ENCODE measurements at regions not wholly inside any gene's neighbourhood (a gene's known extent, or its start where the extent isn't known, plus 50 kb on each side); places are given as distances from the start of the nearest gene placed in this dataset.

DNA sequence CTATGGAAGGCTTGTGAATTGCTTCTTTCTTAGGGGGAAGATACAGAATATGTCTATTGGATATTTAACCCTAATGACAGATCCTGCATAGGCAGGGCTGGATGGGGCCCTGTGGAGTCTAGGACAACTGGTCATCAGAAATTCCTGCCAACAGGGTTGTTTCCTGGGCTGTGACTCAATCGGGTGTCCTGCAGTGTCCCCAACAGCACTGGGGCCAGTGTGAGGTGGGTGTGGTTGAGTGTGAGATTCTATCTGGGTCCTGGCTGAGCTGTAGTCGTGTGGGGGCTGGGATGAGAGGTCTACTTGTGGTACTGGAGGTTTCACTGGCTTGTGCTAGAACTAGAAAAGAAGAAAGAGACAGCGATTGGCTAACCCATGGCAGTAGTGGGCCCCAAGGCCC is 87.3 kb upstream of the WDR1 start:
- no peak for DNase-seq (ENCODE audit: low read depth)

GRCh38 chr4:10201381-10202223 is 85.0 kb upstream of the WDR1 start:
- DNase-seq (ENCODE audit: low read depth): no peak

- DNase-seq (ENCODE audit: low read depth): no peak
Observed at GRCh38 chr4:10200869-10201268, 84.3 kb upstream of the WDR1 start.

DNA sequence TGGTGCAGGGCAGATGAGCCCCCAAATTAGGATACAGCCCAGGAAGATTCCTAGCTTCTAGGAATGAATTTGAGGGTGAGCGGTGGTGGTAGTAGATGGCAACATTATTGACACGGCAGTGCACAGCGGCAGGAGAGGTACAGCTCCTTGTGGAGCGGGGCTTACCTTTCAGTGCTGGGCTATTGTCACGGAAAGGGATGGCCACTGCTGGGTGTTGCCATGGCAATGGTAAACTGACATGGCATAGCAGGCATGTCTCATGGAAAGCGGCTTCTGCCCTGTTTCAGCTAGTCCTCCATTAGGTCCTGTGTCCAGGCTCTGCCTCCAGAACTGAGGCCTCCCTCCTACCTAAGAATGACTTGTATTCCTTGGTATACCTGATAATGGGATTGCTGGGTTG is 81.8 kb upstream of the WDR1 start:
- no peak for DNase-seq (ENCODE audit: low read depth)

GRCh38 chr4:10197952-10198351 is 81.4 kb upstream of the WDR1 start:
- no peak for DNase-seq (ENCODE audit: low read depth)

DNA sequence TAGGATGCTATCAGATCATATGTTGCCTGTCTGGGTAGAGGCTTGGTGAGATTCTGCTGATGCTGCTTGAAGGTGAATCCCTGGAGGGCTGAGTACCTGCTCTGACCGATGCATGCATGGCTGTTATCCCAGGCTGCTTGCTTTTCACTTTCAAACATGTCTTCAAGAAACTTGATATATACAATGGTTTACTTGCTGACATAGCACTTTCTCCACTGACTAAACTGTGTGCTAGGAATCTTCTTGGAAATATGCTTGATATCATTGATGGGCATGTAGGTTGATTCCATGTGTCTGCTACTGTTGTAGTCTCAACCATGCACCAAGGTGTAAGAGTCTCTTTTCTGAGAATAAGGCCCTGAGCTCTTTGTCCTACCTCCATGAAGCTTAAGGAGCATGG is 79.6 kb upstream of the WDR1 start:
- no peak for DNase-seq (ENCODE audit: low read depth)

GRCh38 chr4:10192331-10192730 is 75.7 kb upstream of the WDR1 start:
- DNase-seq (ENCODE audit: low read depth): no peak

DNA sequence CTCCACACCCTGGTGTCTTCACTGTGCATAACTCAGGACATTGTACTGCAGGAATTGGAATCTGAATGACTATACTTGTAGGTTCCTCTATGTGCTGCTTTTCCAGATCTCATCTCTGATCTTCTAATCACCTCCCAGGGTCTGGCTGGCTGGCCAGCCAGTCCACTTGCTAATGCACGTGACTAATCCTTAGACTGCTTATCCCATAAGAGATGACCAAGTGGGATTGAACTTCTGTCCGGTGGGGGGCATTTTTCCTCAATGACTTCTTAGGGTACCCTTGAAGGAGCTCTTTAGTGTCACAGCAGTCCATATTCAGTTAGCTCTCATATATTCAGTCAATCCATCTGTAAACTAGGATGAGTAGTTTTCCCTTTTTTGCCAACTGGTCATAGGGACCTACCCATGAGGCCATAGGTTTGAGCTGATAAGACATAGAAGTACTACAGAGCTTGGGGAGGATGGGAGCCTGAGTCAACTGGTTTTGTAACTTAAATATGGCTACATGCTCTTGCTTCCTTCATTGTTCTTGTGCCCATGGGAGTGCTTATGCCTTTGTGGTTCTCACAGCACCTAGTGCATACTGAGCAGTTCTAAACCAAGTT is 71.9 kb upstream of the WDR1 start:
- DNase-seq (ENCODE audit: low read depth): no peak

GRCh38 chr4:10186228-10187214 is 69.9 kb upstream of the WDR1 start:
- DNase-seq (ENCODE audit: low read depth): no peak

GRCh38 chr4:10185518-10186227 is 69.1 kb upstream of the WDR1 start:
- DNase-seq (ENCODE audit: low read depth): no peak

DNA sequence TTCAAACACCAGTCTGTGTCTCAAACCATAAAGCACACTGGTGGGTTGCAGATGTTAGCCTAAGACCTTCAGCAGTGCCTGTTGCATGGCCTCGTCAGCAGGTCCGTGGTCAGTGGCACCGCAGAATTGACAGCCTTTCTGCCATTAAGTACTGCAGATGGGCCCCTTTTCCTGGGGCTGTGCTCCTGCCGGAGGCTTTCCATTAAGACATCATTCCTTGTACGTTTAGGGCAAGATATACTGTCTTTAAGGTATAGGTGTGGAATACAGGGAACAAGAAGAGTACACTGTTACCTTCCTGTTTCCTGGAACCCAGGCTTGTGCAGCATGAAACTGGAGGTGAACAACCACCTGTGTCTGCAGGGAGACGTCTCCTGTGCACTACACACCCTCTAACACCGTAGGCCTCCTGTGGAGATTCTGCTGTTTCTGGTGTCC is 67.9 kb upstream of the WDR1 start:
- DNase-seq (ENCODE audit: low read depth): no peak

DNA sequence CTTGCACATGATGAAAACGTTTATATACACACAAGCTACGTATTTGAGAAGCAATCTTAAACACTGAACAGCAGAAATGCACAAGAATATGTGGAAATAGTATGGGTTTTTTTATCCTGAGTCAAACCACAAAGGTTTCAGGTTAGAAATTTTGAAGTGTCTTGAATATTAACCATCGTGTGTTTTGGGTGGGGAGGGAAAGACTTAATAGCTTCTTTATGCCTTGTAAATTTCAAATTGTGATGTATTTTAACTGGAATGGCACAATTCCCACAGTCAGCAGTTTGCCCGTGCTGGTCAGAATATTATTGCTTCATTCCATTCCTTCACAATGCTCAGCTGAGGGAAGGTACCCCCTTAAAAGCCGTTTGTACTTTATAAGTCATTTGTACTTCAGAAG is 67.4 kb upstream of the WDR1 start:
- DNase-seq (ENCODE audit: low read depth): no peak

DNA sequence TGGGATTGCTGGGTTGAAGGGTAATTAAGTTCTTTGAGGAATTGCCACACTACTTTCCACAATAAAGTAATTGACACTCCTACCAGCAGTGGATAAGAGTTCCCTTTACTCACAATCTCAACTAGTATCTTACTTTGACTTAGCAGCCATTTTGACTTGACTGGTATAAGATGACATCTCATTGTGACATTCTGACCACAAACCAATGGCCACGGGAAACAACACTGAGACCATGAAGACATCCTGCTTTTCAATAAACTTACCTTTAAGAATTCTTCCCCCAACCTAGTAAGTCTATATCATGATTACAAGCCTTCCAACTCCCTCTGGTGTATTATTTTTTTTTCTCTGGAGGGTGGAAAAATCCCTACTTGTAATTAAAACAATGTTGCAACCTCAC is 66.9 kb upstream of the WDR1 start:
- no peak for DNase-seq (ENCODE audit: low read depth)

DNA sequence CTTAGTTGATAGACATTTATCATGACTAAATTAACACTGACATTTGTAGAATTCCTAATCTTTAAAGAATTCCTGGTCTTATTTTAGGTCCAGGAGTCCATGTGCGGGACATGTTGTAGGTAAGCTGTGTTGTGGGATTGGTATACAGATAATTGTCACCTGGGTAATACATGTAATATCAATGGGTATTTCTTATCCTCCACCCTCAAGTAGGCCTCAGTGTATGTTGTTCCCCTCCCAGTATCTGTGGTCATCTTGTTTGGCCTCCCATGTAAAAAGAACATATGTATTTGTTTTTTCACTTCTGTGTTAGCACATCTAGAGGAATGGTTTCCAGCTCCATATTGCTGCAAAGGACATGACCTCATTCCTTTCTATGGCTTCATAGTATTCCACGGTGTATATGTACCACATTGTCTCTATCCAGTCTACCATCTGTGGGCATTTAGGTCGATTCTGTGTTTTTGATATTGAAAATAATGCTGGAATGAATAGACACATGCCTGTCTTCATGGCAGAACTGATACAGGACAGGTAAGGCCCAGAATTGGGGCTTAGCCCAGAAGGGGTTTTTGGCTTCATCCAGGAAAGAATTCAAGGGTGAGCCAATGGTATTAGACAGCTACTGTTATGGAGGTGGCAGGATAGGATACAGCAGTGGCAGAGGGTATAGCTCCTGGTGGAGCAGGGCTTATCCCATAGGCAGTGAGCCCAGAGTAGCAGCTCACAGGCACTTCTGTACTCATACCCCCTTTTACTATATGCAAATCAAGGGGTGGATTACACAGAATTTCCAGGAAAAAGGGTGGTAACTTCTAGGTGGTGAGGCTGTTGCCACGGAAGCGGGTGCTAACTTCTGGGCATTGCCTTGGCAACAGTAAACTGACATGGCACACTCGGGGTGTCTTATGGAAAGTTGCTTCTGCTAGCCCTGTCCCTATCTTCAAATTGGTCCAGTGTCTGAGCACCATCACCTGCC is 66.1 kb upstream of the WDR1 start:
- DNase-seq (ENCODE audit: low read depth): no peak

- DNase-seq (ENCODE audit: low read depth): no peak
Observed at GRCh38 chr4:10181745-10182445, 65.3 kb upstream of the WDR1 start.

DNA sequence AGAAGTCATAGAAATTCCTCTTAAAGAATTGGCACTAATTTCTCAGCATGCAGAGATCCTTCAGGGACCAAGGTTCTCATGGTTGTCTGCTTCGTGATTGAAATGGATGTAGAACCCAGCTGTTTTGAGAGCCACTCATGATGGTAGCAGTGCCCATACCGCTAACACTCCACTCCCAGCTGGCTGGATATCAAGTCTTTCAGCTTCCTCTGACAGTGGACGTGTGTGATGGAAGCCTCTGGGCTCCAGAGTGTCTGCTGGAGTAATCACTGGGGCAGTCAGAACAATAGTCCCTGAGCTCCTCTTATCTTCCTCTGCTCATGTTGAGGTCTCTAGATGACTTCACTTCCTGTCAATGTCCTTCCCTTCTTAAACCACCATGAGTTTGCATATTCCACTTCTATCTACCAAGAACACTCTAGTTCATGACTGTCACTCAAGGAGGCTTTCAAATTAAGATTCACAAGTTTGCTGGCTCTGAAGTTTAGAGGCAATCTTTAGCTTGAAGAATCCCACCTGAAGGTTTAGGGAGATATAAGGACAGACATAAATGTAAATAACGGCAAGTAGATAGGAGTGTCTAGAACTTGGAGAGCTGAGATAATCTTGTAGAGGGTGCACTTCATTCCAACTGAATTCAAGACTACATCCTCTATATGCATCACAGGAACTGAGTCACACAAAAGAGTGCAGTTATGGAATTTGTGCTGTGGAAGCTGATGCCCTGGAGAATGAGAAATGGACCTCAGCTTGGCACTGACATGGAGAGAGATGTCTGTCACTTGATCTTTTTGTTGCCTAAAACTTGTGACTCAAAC is 64.5 kb upstream of the WDR1 start:
- DNase-seq (ENCODE audit: low read depth): no peak

DNA sequence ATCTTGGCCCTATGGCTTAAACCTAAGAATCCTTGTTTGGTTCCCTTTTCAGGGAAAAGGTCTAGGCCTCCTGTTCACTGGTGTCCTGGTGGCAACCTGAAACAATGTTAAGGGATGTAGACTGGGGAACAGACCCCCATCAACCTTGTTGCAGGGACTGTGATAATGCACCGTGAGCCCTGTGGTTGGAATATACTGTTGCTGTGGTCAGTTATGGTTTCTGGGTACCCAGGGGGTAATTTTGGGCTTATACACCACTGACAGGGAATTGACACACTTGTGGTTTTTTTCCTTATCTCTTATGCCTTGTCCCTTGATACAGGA is 64.0 kb upstream of the WDR1 start:
- DNase-seq (ENCODE audit: low read depth): no peak

DNA sequence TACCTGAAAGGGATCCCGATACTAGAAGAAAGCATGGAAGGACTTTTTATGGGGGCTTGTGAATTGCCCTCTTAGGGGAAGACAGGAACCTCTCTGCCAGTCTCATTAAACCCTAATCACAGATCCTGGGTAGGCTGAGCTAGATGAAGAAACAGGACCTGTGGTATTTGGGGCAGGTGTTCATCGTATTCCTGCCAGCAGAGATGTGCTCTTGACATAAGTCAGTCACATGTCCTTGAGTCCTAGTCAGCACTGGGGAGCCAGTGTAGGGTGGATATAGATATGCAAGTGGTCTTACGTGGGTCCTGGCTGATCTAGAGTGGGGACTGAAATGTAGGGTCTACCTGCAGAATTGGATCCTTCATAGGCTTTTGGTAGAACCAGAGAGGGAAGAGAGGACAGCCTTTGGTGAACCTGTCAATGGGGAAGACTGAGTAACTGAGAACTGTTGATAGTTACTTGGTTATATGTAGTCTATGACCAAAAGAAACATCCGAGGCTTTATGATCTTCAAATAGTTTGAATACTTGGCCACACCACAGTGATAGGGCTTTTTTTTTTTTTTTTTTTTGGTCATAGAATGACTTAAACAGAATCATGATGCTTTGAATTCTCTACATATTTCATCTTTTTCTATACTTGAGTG is 63.5 kb upstream of the WDR1 start:
- DNase-seq (ENCODE audit: low read depth): no peak

DNA sequence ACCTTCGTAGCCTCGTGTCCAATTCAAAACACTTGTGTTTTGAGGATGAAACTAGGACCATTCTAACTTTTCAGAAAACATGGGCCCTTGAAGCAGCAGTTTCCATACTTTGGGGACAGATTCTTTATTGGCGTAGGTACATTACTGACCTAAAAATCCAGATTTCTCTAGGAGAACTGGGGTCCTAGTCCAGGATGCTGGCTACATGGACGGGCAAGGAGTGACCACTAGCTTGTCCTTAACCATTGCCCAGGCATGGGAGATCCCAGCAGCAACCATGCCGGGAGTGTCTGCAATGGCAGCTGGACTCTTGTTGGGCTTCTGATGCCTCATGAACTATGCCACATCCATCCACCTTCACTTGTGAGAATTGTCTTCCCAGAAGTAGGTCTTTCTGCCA is 62.2 kb upstream of the WDR1 start:
- no peak for DNase-seq (ENCODE audit: low read depth)

All from Daoy (cell line).